Breast epithelium (tissue), 4 donors: ENCODE measurements at regions not wholly inside any gene's neighbourhood (a gene's known extent, or its start where the extent isn't known, plus 50 kb on each side); places are given as distances from the start of the nearest gene placed in this dataset.

Experiments used
- DNase-seq, 2 donors: peaks; one replicate each; pipeline ENCODE4 v3.0.0-alpha.2; 2019; ENCODE audit warnings: low spot score in 2 of 2
- H3K27ac ChIP-seq, 2 donors: fragments of 200-600 bp; sonication (generic) in 1 of 2; one replicate each; pipeline ENCODE4 v1.5.1; 2016 to 2019; ENCODE audit warnings: mild to moderate bottlenecking in 1 of 2
- H3K27me3 ChIP-seq, 2 donors: fragments of 200-600 bp; sonication (generic) in 1 of 2; one replicate each; pipeline versions ENCODE4 v1.5.1 to v1.6.0; 2017 to 2019; ENCODE audit warnings: control low read depth in 1 of 2, mild to moderate bottlenecking in 1 of 2
- H3K36me3 ChIP-seq: fragments of 200-600 bp; one replicate; pipeline ENCODE4 v1.5.1; 2019
- H3K4me1 ChIP-seq, 2 donors: fragments of 200-600 bp; sonication (generic); one replicate each; pipeline ENCODE4 v1.5.1; 2016 to 2019; ENCODE audit warnings: control low read depth in 1 of 2
- H3K4me3 ChIP-seq, 3 donors: fragments of 200-600 bp; sonication (generic); 1 replicate in 2 of 3; 2 replicates in 1 of 3; pipeline ENCODE4 v1.5.1; 2016 to 2019; ENCODE audit warnings: mild to moderate bottlenecking in 3 of 3, moderate library complexity in 2 of 3
- H3K9me3 ChIP-seq, 2 donors: fragments of 200-600 bp; sonication (generic) in 1 of 2; one replicate each; pipeline ENCODE4 v1.5.1; 2016 to 2019; ENCODE audit warnings: control low read depth in 1 of 2
- POLR2A ChIP-seq: fragments of 450-650 bp; IDR thresholded peaks from one replicate; pipeline ENCODE4 v1.6.1; 2016; ENCODE audit warnings: antibody characterized with exemption, mild to moderate bottlenecking, moderate library complexity
- POLR2AphosphoS5 ChIP-seq, 3 donors: sonication (generic); formaldehyde crosslinking; IDR thresholded peaks; one replicate each; pipeline ENCODE4 v1.6.1; 2017; ENCODE audit warnings: antibody characterized with exemption in 3 of 3
- intact Hi-C: fragments of 100-400 bp; cut with DNase I; formaldehyde crosslinking; loops from one replicate; pipeline ENCODE4 v1.15.1; 2023; ENCODE audit warnings: low total_unique reads
- TF ChIP-seq, protein P1 (sequence below), 3 donors: fragments of 450-650 bp; IDR thresholded peaks; one replicate each; pipeline ENCODE4 v1.5.1; 2016 to 2017; ENCODE audit warnings: antibody characterized with exemption in 3 of 3, mild to moderate bottlenecking in 3 of 3, moderate library complexity in 3 of 3

DNA sequence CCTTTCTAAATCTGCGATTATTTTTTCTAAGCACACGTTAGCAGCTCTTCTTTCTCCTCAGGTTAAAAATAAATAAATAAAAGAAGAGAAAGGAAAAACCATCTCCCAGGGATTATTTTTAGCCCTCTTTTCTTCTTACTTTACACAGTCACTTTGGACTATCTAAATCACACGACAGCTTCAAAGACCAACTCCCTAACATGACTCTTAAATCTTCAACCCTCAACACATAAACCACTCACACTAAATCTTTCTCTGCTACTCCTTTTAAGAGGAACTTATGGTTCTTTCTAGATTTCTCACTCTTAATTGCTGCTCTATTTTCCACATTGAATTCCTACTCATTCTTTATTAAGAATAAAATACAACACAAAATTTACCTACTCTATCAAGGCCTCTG, 1095.0 kb upstream of the B3GALT2 start:
- no peaks in the 10 kb centered on the region for H3K4me1 ChIP-seq
- H3K9me3 ChIP-seq = no peaks in the 10 kb centered on the region
- no peak overlapping the region for H3K27ac ChIP-seq
- TF ChIP-seq POLR2A (no peak), POLR2AphosphoS5 (IDR thresholded peaks at IDR 0.05) (no peak)
- TF ChIP-seq, protein P1, sequence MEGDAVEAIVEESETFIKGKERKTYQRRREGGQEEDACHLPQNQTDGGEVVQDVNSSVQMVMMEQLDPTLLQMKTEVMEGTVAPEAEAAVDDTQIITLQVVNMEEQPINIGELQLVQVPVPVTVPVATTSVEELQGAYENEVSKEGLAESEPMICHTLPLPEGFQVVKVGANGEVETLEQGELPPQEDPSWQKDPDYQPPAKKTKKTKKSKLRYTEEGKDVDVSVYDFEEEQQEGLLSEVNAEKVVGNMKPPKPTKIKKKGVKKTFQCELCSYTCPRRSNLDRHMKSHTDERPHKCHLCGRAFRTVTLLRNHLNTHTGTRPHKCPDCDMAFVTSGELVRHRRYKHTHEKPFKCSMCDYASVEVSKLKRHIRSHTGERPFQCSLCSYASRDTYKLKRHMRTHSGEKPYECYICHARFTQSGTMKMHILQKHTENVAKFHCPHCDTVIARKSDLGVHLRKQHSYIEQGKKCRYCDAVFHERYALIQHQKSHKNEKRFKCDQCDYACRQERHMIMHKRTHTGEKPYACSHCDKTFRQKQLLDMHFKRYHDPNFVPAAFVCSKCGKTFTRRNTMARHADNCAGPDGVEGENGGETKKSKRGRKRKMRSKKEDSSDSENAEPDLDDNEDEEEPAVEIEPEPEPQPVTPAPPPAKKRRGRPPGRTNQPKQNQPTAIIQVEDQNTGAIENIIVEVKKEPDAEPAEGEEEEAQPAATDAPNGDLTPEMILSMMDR (IDR thresholded peaks at IDR 0.05) = no peak
- no peaks in the 10 kb centered on the region for H3K27me3 ChIP-seq
- H3K36me3 ChIP-seq = no peaks in the 10 kb centered on the region
- no peak overlapping the region for H3K4me3 ChIP-seq
- DNase-seq = no peak
- intact Hi-C loops = no loop called here

DNA sequence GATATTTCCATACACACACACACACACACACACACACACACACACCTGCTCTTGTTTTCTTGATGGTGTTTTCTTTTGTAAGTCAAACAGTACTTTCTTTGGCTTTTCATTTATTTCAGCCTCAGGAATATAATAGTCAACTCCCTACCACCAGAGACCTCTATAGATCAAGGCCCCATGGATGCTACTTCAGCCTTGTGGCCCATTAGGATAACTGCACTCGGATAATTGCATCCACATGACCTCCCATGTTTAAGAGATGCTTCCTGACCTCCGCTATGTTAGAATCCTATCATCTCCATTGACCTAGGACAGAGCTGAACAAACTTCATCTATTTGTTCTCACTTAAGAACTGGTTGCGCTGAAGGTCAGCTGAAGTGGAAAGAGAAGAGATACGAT, 1094.0 kb upstream of the B3GALT2 start:
- intact Hi-C loops = no loop called here
- DNase-seq = no peak
- Histone ChIP-seq H3K36me3 (no peaks in the 10 kb centered on the region), H3K27me3 (no peaks in the 10 kb centered on the region), H3K9me3 (no peaks in the 10 kb centered on the region), H3K27ac (no peak overlapping the region), H3K4me1 (no peaks in the 10 kb centered on the region), H3K4me3 (no peak overlapping the region)
- TF ChIP-seq POLR2A = no peak

DNA sequence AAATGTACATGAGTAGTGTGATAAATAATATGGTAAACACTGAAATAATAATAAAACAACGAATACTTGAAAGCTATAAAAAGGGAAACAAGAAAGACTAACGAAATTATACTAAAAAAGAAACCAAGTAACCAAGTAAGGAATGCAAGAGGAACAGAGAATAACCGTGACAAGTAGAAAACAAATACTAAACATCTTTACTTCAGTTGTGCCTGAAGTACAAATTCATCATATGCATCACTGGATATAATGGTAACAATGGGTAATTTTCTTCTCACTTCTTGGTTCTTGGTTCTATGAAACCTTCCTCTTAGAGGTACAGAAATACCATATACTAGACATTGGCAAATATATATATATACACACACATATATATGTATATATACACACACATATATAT, 1093.6 kb upstream of the B3GALT2 start:
- intact Hi-C loops = no loop called here
- Histone ChIP-seq H3K9me3 (no peaks in the 10 kb centered on the region), H3K4me3 (no peak overlapping the region), H3K36me3 (no peaks in the 10 kb centered on the region), H3K27me3 (no peaks in the 10 kb centered on the region), H3K4me1 (no peaks in the 10 kb centered on the region), H3K27ac (no peak overlapping the region)
- DNase-seq = no peak
- TF ChIP-seq, protein P1 (IDR thresholded peaks at IDR 0.05) = no peak
- TF ChIP-seq POLR2A = no peak
- TF ChIP-seq POLR2AphosphoS5 (IDR thresholded peaks at IDR 0.05) = no peak

DNA sequence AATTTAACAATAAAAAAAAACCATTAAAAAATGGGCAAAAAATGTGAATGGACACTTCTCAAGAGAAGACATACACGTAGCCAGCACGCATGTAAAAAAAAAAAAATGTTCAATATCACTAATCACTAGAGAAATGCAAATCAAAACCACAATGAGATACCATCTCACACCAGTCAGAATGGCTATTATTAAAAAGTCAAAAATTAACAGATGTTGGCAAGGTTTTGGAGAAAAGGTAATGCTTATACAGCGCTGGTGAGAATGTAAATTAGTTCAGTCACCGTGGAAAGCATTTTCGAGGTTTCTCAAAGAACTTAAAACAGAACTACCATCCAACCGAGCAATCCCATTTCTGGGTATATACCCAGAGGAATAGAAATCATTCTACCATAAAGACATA, 1091.5 kb upstream of the B3GALT2 start:
- Histone ChIP-seq H3K36me3 (no peaks in the 10 kb centered on the region), H3K4me1 (no peaks in the 10 kb centered on the region), H3K9me3 (no peaks in the 10 kb centered on the region), H3K27ac (no peak overlapping the region), H3K4me3 (no peak overlapping the region), H3K27me3 (no peaks in the 10 kb centered on the region)
- TF ChIP-seq, protein P1 (IDR thresholded peaks at IDR 0.05) = no peak
- TF ChIP-seq POLR2A = no peak
- TF ChIP-seq POLR2AphosphoS5 (IDR thresholded peaks at IDR 0.05) = no peak
- no peak for DNase-seq
- intact Hi-C loops = no loop called here

- intact Hi-C loops = no loop called here
- no peak for DNase-seq
- TF ChIP-seq, protein P1 (IDR thresholded peaks at IDR 0.05) = no peak
- TF ChIP-seq POLR2AphosphoS5 (IDR thresholded peaks at IDR 0.05) (no peak), POLR2A (no peak)
Observed at GRCh38 chr1:194273660-194274059, 1087.2 kb upstream of the B3GALT2 start.

GRCh38 chr1:194268839-194269238, 1082.4 kb upstream of the B3GALT2 start:
- DNase-seq = no peak
- Histone ChIP-seq H3K4me1 (no peaks in the 10 kb centered on the region), H3K9me3 (peaks cover 3 to 5% of the 10 kb centered on the region in 2 donors), H3K36me3 (no peaks in the 10 kb centered on the region), H3K4me3 (no peak overlapping the region), H3K27me3 (no peaks in the 10 kb centered on the region), H3K27ac (no peak overlapping the region)
- TF ChIP-seq POLR2A (no peak), POLR2AphosphoS5 (IDR thresholded peaks at IDR 0.05) (no peak)
- TF ChIP-seq, protein P1 (IDR thresholded peaks at IDR 0.05) = no peak
- intact Hi-C loops = no loop called here

More at GRCh38 chr1:194273660-194274059, 1087.2 kb upstream of the B3GALT2 start:
- Histone ChIP-seq H3K27ac (no peak overlapping the region), H3K27me3 (no peaks in the 10 kb centered on the region), H3K4me1 (no peaks in the 10 kb centered on the region), H3K4me3 (no peak overlapping the region), H3K36me3 (no peaks in the 10 kb centered on the region), H3K9me3 (no peaks in the 10 kb centered on the region)
